Large intestine (tissue), 3 donors: ENCODE measurements at regions not wholly inside any gene's neighbourhood (a gene's known extent, or its start where the extent isn't known, plus 50 kb on each side); places are given as distances from the start of the nearest gene placed in this dataset.

ENCODE experiments used
- DNase-seq, 2 donors: peaks; one replicate each; pipeline versions ENCODE4 v3.0.0 to v3.0.0-alpha.2; 2013
- H3K27ac ChIP-seq: one replicate; pipeline ENCODE4 v1.5.1; 2013; ENCODE audit warnings: low read length
- H3K27me3 ChIP-seq: 2 replicates; pipeline ENCODE4 v1.6.1; 2013; ENCODE audit warnings: low read length; ENCODE audit not compliant: control insufficient read depth, insufficient read depth
- H3K36me3 ChIP-seq: 2 replicates; pipeline ENCODE4 v1.6.1; 2013; ENCODE audit warnings: low read length; ENCODE audit not compliant: control insufficient read depth, insufficient read depth
- H3K4me1 ChIP-seq: one replicate; pipeline ENCODE4 v1.6.1; 2013; ENCODE audit warnings: low read length; ENCODE audit not compliant: control insufficient read depth, insufficient read depth
- H3K4me3 ChIP-seq: one replicate; pipeline ENCODE4 v1.5.1; 2013; ENCODE audit warnings: low read length
- H3K9me3 ChIP-seq: one replicate; pipeline ENCODE4 v1.6.1; 2013; ENCODE audit warnings: mild to moderate bottlenecking, low read depth, low read length, moderate library complexity; ENCODE audit not compliant: control insufficient read depth
- WGBS: methylation state at CpG from one replicate; pipeline ENCODE4 v1.1.5; 2013; ENCODE audit warnings: low lambda C conversion rate; ENCODE audit not compliant: insufficient coverage; 5-methylcytosine and 5-hydroxymethylcytosine counted together

DNA sequence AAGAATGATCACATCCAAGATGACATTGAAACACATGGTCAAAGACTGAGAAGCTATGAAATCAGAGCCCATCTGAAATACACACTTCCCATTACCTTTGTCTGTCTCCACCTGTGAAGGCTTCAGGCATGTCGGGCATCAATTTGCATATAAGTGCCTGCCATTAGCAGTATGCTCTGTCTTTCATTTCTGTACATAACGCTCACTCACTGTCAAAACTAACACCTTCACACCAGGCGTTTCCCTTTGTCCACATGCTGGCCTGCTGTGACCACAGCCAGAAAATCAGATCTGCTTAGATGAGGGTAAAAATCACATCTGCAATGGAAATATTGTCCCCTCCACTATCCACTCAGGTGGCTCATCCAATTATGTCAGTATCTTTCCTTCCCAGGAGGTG lies 524.8 kb downstream of the TOX3 start:
- Histone ChIP-seq H3K27ac (no peak overlapping the region), H3K4me3 (no peak overlapping the region), H3K4me1 (no peaks in the 10 kb centered on the region), H3K27me3 (no peaks in the 10 kb centered on the region), H3K9me3 (no peaks in the 10 kb centered on the region), H3K36me3 (no peaks in the 10 kb centered on the region)
- DNase-seq: no peak
- 50% methylated on average over 1 of the region's 3 CpGs for WGBS

DNA sequence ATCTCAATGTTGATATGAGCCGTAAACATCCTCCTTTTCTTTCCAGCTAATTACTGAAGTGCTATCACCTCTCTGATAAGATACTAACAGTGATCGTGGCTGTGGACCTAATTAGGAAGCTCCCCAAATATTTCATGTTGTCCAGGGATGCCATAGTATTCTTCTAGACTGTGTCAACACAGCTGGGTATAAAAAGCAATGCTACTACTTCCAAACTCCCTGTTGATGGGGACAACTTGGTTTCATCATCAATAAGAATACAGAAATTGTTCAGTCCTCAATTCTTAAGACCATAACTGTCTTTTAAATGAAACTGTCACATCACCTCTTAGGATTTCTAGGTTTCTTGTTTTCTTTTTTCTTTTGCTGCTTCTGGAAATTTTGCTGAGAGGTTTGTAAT lies 530.6 kb downstream of the TOX3 start:
- DNase-seq: no peak
- Histone ChIP-seq H3K4me3 (no peak overlapping the region), H3K27ac (no peak overlapping the region), H3K4me1 (no peaks in the 10 kb centered on the region), H3K9me3 (no peaks in the 10 kb centered on the region), H3K27me3 (no peaks in the 10 kb centered on the region), H3K36me3 (no peaks in the 10 kb centered on the region)
- no CpG with 5 or more reads among the region's 2 CpGs for WGBS

DNA sequence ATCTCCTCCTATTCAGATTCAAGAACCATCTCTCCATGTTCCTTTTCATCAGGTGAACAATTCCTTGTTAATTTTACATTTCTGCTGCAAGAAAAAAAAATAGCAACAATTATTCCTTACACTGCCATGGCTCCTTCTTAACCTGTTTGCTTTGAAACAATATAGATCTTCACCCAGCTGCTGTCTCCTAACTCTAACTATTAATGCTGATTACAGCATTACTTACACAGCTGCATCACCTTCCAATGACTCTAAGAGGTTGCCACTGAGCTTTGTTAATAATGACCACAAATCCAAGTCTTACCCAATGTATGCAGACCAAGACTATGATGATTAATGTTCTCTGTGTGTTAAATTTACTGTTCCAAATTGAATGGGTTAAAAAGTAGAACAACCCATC lies 541.4 kb downstream of the TOX3 start:
- DNase-seq: no peak
- H3K9me3 ChIP-seq: no peaks in the 10 kb centered on the region
- H3K27ac ChIP-seq: no peak overlapping the region

GRCh38 chr16:52004343-52004742 lies 542.6 kb downstream of the TOX3 start:
- Histone ChIP-seq H3K27me3 (no peaks in the 10 kb centered on the region), H3K4me3 (no peak overlapping the region), H3K9me3 (no peaks in the 10 kb centered on the region), H3K27ac (no peak overlapping the region), H3K4me1 (no peaks in the 10 kb centered on the region), H3K36me3 (no peaks in the 10 kb centered on the region)
- no peak for DNase-seq
- WGBS: 100% methylated on average over 2 of the region's 6 CpGs

More for the DNA sequence above, 541.4 kb downstream of the TOX3 start:
- Histone ChIP-seq H3K27me3 (no peaks in the 10 kb centered on the region), H3K36me3 (no peaks in the 10 kb centered on the region), H3K4me1 (no peaks in the 10 kb centered on the region), H3K4me3 (no peak overlapping the region)

GRCh38 chr16:52002026-52002425 lies 544.9 kb downstream of the TOX3 start:
- H3K36me3 ChIP-seq: no peaks in the 10 kb centered on the region
- no peaks in the 10 kb centered on the region for H3K27me3 ChIP-seq
- no peak for DNase-seq
- no peaks in the 10 kb centered on the region for H3K9me3 ChIP-seq
- H3K4me3 ChIP-seq: no peak overlapping the region
- WGBS: no CpG with 5 or more reads among the region's 6 CpGs
- no peak overlapping the region for H3K27ac ChIP-seq
- H3K4me1 ChIP-seq: no peaks in the 10 kb centered on the region

DNA sequence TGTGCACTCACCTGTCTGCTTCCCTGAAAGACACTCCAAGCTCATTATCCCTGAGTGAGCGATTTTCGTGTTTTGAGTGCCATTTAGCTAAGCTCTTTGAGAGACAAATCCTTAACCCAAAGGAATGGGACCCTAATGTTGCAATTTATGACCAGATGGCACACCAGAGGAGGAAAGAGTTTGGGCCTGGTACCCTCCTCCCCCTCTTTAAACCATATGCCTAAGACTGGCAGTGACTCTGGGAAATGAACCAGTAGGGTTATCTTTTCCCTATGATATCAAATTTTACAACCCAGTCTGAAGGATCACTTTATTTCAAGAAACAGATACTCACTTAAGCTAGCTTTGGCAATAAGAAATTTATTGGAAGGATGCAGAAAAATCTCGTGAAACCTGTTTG lies 550.4 kb downstream of the TOX3 start:
- Histone ChIP-seq H3K4me1 (no peaks in the 10 kb centered on the region), H3K9me3 (no peaks in the 10 kb centered on the region), H3K4me3 (no peak overlapping the region), H3K27ac (no peak overlapping the region), H3K27me3 (no peaks in the 10 kb centered on the region), H3K36me3 (no peaks in the 10 kb centered on the region)
- WGBS: 80% methylated on average over 1 of the region's 3 CpGs
- DNase-seq: no peak

DNA sequence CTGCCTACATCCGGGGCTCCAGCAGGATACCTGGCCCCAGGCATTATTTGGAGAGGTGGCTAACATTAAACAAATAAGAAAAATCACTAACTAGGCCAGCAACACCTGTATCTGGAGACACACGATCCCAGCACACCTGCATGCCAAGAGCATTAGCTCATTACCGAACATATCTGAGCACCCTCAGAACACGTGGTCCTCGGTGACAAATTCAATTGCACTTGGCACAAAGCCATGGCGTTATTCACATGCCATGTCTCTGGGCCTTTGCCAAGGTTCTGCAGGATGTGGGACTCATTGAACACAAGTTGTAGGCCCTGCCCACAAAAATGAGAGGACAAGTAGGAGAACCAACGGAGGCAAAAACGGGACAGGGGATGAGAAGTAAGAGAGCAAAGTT lies 552.3 kb downstream of the TOX3 start:
- Histone ChIP-seq H3K4me3 (no peak overlapping the region), H3K9me3 (no peaks in the 10 kb centered on the region), H3K4me1 (no peaks in the 10 kb centered on the region), H3K27me3 (no peaks in the 10 kb centered on the region), H3K36me3 (no peaks in the 10 kb centered on the region), H3K27ac (no peak overlapping the region)
- DNase-seq: peak; percentile 60 to 81
- WGBS: 74% methylated on average over 3 of the region's 8 CpGs

DNA sequence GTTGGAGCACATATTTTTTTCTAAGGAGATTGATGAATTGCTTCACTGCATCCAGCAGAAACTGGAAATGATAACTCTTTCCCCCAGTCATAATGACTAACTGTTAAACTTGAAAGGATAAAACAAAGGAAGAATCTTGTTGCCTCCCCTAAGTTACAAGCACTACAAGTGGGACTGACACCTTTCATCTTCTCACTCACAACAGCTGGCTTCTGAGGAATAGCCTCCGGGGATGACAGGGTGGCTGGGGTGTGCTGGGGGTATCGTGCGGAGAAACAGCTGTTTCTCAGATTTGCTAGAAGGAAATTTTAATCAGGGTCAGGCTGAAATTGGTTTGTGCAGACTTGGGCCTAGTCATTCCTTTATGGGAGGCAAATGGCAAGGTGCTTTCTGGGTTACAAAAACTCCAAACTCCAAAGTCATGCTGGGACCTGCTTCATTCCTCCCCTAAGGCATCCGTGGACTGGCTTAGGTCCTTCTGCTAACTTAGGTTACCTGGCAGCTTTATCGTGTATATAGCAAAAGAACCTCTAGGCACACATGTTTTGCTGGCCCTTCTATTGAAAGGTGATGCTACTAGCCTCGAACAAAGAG lies 557.2 kb downstream of the TOX3 start:
- H3K9me3 ChIP-seq: no peaks in the 10 kb centered on the region
- no peak for DNase-seq
- no peaks in the 10 kb centered on the region for H3K27me3 ChIP-seq
- 93% methylated on average over 3 of the region's 6 CpGs for WGBS
- no peaks in the 10 kb centered on the region for H3K4me1 ChIP-seq
- H3K36me3 ChIP-seq: no peaks in the 10 kb centered on the region
- H3K27ac ChIP-seq: no peak overlapping the region
- H3K4me3 ChIP-seq: no peak overlapping the region

- Histone ChIP-seq H3K4me1 (no peaks in the 10 kb centered on the region), H3K36me3 (no peaks in the 10 kb centered on the region), H3K4me3 (no peak overlapping the region), H3K27me3 (no peaks in the 10 kb centered on the region), H3K27ac (no peak overlapping the region), H3K9me3 (no peaks in the 10 kb centered on the region)
- no peak for DNase-seq
Measured at GRCh38 chr16:51988977-51989376, 558.0 kb downstream of the TOX3 start.

DNA sequence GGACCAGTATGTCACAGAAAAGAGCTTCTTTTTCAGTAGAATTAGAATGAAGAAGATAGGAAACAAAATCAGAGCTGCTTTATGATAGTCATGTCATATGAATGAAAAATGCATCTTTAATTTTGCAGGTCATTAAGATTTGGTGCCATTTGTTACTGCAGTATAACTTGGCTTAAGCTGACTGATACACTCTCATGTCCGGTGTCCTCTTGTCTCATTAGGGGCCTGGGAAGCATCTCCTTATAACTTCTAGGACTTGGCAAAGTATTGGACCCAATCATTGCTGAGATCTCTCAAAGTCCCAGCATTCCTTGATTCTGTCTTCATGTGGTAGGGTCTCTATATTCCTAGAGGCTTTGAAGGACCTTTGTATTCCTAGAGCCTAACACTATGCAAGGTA lies 559.4 kb downstream of the TOX3 start:
- no peak for DNase-seq
- no peak overlapping the region for H3K4me3 ChIP-seq
- no peaks in the 10 kb centered on the region for H3K9me3 ChIP-seq
- 100% methylated on average over 1 of the region's 1 CpG for WGBS
- no peaks in the 10 kb centered on the region for H3K4me1 ChIP-seq
- H3K27me3 ChIP-seq: no peaks in the 10 kb centered on the region
- no peaks in the 10 kb centered on the region for H3K36me3 ChIP-seq
- no peak overlapping the region for H3K27ac ChIP-seq

DNA sequence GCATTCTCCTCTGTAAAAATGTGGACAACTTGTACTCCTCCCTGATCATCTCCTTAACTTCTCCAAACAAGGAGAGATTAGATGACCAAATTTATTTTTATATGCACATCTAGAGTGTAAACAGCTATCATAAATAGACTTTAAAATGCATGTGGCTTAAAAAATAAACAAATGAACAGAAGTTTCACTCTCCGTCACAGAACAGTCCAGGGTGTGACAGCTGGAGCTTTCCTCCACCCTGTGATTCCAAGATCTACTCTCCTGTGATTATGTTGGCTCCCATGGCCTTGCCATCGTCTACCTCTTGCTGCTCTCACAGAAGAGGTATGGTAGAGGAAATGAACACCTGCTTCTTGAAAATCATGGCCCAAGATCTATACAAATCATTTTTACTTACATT lies 560.2 kb downstream of the TOX3 start:
- H3K4me1 ChIP-seq: no peaks in the 10 kb centered on the region
- WGBS: 80% methylated on average over 1 of the region's 2 CpGs
- H3K27me3 ChIP-seq: no peaks in the 10 kb centered on the region
- no peak overlapping the region for H3K4me3 ChIP-seq
- H3K9me3 ChIP-seq: no peaks in the 10 kb centered on the region
- no peaks in the 10 kb centered on the region for H3K36me3 ChIP-seq
- no peak overlapping the region for H3K27ac ChIP-seq
- DNase-seq: no peak
